GM18499 (cell line): ENCODE measurements at regions not wholly inside any gene's neighbourhood (a gene's known extent, or its start where the extent isn't known, plus 50 kb on each side); places are given as distances from the start of the nearest gene placed in this dataset.
"Not testable (repeated sequence)": the region's sequence is repeated elsewhere in the genome, so short reads cannot be mapped to it uniquely, and the experiment has no call there.

Experiments used
- ATAC-seq: cut with Tn5 transposase; IDR thresholded peaks from one replicate; pipeline ENCODE4 v1.9.1; 2021; ENCODE audit warnings: moderate number of reproducible peaks; ENCODE audit not compliant: insufficient read depth, unreplicated experiment

DNA sequence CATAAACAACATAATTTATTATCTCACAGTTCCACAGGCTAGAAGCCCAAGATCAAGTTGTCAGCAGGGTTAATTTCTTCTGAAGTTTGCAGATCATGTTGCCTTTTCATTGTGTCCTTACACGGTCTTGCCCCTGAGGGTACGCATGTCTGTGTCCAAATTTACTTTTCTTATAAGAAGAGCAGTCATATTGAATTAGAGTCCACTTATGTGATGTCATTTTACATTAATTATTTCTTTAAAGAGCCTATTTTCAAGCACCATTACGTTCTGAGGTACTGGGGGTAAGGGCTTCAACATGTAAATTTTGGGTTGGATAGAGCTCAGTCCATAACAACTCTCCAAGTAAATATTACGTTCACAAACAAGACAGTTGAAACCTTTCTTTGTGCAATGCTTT is 236.6 kb upstream of the OR4E1 start:
- no peak for ATAC-seq

DNA sequence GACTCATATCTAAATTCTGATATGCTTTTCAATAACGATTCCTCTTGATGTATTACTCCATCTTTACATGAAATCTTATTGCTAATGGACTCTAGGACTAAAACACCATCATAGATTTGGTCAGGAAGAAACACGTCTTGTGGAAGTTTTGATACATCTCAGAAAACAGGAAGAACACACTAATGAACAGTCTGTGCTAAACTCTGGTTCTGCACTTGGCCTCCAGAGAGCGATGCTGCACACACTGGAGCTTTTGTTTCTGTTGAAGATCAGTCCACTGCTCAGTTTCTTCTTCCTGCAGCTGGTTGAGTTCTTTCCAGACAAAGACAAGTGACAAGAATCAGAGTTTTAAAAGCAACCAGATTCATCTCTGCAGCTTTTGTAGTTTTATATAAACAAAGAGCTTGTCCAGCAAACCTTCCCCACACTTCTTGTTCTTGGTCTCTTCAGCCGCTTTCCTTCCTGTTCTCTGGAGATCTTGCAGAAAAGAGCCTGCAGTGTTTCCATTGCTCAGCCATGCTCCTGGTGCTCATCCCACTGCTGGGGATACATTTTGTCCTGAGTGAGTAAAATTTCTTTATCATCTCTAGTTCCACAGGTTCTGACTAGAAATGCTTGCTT is 229.1 kb upstream of the OR4E1 start:
- no peak for ATAC-seq

DNA sequence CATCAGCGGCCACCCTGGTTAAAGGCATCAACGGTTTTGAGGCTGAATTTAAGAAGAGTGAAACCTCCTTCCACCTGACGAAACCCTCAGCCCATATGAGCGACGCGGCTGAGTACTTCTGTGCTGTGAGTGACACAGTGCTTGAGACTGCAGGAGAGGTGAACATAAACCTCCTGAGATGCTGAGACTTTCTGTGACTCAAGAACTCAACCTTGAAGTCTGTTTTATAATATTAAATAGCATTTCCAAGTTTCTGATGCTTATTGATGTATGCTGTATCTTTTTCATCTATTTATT is 221.2 kb upstream of the OR4E1 start:
- ATAC-seq, result not testable (repeated sequence)

DNA sequence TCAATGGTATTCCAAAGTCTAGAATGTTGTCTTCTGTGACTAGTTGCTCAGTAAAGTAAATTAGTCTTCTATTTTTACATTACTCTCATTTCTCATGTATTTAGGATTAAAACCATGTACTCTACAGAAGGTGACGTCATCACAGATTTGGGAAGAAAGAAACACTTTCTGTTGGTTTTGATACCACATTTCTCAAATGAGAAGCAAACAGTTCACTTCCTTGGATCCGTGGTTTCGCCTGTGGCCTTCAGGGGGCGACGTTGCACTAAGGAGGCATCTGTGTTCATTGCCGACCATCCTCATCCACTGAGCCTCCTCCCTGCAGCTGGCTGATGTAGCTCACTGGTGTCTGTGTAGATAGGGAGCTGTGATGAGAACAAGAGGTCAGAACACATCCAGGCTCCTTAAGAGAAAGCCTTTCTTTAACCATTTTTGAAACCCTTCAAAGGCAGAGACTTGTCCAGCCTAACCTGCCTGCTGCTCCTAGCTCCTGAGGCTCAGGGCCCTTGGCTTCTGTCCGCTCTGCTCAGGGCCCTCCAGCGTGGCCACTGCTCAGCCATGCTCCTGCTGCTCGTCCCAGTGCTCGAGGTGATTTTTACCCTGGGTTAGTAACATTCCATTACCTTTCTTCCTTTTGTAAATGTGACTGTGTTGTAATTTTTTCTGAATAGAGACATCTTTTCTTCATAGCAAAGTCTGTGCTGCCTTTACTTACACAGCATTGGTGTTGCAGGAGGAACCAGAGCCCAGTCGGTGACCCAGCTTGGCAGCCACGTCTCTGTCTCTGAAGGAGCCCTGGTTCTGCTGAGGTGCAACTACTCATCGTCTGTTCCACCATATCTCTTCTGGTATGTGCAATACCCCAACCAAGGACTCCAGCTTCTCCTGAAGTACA is 220.6 kb upstream of the OR4E1 start:
- ATAC-seq, result no peak

GRCh38 chr14:21891921-21892320 is 218.3 kb upstream of the OR4E1 start:
- no peak for ATAC-seq

DNA sequence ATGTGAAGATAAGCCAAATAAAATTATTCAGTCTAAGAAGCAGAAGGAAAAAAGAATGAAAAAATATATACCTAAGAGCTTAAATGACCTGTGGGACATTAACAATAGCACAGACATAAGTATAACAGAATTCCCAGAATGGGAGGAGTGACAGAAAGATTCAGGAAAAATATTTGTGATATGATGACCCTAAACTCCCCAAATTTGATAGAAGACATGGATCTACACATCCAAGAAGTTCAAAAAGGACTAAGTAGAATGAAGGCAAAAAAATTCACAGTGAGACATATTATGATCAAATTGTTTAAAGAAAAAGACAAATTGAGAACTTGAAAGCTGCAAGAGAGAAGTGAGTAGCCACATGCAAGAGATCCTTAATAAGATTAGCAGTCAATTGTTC is 211.4 kb upstream of the OR4E1 start:
- ATAC-seq, result no peak

DNA sequence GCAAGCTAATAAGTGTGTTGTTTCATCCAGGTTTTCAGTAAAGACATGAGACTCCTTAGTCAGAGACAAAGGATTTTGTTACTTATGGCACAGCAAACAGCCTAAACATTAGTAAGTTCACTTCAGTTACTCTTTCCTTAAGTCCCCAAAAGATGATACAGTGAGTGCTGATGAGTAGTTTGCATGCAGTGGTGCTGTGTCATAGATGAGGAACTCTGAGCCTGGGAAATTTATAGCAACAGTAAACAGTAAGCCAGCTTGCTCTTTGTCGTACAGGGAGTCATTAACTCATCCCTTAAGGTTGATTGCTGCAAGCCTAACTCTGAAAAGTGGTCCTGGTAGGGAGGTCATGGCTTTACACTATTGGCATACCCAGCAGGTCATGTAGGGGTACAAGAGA is 208.6 kb upstream of the OR4E1 start:
- ATAC-seq, result no peak

DNA sequence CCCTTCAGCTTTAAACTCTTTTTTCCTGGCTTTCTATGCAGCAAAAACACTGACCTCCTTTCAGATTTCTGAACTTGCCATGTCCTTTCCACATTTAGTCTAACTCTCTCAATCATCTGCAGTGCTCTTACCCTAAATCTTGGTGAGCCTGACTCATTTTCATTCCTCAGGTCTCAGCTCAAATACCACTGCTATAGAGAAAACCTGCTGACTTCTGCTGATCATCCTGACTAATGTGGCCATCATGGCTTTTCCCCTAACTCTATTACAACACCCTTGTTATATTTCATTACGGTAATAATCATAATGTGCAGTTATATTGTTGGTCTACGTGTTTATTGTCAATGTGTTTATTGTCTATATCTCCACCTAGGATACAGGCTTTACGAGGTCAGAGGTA is 207.3 kb upstream of the OR4E1 start:
- no peak for ATAC-seq

- ATAC-seq, result no peak
Observed at GRCh38 chr14:21875791-21876190, 202.2 kb upstream of the OR4E1 start.

DNA sequence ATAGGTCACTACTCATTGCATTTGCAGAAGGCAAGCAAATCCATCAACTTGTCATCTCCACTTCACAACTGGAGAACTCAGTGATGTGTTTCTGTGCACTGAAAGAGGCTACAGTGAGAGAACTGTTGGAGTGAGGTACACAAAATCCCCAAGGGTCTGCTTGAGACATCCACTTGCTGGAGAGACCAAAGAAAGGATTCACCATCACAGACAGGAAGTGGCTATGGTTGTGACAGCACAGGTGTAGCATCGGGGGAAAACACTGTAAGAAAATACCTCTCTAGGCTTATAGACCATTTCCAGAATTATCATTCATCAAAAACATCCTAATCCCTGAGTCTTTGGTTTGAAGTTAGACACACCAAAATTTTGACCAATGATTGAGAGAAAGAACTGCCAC is 201.3 kb upstream of the OR4E1 start:
- ATAC-seq, result no peak

- ATAC-seq, result no peak
Observed at GRCh38 chr14:21874167-21874566, 200.5 kb upstream of the OR4E1 start.

DNA sequence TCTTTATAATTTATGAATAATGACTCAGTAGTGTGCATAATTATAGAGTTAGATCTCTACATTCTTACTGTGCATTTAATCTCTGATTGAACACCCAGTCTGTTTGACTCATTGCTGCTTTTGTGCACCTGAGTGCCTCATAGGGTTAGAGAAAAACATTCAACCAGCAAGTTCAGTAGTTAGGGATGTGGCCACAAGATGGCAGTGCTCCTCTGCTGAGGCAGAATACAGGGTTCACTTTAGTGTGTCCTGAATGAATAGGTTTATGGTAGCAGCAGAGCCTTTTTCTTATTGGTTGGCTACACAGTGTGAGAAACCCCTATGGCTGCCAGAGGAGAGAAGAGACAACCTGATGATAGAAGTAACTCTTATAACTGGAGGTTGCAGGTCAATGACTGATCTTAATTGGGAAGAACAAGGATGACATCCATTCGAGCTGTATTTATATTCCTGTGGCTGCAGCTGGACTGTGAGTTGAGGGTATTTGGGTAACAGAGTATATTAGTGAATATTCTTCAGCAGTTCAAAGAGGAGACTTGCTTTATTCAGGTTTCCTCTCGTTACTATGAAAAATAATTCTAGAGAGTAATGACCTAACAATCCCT is 194.9 kb upstream of the OR4E1 start:
- ATAC-seq, result peak; percentile 73

DNA sequence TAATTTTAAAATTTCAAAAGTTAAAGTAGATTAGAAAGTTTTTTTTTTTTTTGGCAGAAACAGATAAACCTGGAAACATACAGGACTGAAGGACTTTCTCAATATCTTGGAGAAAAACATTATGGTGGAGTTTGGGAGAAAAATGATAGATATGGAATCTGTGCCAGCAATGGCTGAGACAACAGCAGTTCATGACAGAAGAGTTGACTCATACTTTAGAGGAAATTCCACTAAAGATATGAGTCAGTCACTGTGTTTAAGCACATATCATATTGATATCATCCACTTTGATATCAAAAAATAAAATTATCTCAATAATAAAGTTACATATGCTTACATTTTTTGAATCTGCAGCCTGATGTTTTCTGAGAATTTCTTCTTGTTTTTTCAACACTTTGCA is 193.9 kb upstream of the OR4E1 start:
- ATAC-seq, result no peak

DNA sequence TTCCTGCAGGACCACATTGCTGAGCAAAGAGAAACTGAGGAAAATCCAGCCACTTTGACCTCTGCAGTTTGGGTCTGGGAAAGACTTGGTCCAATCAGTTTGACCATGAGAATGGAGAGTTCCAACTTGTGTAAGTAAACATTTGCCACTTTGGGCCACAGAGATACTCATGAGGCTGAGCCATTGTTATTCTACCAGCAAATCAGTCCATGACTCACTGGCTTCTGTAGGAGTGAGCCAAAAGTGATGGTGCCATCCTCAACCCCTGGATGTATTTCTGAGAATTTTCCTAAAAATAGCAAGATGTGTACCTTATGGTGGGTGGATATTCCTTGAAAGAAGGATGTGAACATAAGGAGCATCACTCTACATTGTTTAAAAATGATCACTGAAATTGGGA is 192.9 kb upstream of the OR4E1 start:
- no peak for ATAC-seq

GRCh38 chr14:21863289-21863688 is 189.7 kb upstream of the OR4E1 start:
- no peak for ATAC-seq

DNA sequence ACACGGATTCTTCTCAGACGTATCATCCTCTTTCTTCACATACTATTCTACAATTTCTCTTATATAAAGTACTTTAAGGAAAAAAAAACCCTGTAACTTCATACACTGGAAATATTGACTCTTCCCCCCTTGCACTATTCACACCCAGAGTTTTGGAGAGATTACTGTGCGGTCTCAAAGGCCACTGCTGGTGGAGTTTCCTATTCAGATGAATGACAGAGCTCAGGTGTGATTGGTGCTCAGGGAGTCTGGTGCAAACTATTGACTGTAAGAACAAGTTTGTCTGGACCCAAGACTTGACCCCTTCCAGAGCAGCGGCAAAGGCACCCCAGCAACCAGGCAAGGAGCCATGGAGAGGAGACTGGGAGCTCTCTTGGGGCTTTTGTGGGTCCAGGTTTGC is 187.5 kb upstream of the OR4E1 start:
- ATAC-seq, result no peak

- no peak for ATAC-seq
Observed at GRCh38 chr14:21860172-21860571, 186.6 kb upstream of the OR4E1 start.

- no peak for ATAC-seq
Observed at GRCh38 chr14:21852775-21853174, 179.2 kb upstream of the OR4E1 start.

DNA sequence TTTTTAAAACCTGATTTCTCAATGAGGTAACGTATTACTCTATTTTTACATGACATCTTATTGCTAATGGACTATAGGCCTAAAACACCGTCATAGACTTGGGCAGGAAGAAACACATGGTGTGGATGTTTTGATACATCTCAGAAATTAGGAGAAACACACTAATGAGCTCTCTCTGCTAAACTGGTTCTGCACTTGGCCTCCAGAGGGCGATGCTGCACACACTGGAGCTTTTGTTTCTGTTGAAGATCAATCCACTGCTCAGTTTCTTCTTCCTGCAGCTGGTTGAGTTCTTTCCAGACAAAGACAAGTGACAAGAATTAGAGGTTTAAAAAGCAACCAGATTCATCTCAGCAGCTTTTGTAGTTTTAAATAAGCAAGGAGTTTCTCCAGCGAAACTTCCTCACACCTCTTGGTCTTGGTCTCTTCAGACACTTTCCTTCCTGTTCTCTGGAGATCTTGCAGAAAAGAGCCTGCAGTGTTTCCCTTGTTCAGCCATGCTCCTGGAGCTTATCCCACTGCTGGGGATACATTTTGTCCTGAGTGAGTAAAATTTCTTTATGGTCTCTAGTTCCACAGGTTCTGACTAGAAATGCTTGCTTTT is 178.5 kb upstream of the OR4E1 start:
- ATAC-seq, result no peak

DNA sequence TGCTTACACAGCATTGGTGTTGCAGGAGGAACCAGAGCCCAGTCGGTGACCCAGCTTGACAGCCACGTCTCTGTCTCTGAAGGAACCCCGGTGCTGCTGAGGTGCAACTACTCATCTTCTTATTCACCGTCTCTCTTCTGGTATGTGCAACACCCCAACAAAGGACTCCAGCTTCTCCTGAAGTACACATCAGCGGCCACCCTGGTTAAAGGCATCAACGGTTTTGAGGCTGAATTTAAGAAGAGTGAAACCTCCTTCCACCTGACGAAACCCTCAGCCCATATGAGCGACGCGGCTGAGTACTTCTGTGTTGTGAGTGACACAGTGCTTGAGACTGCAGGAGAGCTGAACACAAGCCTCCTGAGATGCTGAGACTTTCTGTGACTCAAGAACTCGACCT is 173.3 kb upstream of the OR4E1 start:
- not testable (repeated sequence) for ATAC-seq

DNA sequence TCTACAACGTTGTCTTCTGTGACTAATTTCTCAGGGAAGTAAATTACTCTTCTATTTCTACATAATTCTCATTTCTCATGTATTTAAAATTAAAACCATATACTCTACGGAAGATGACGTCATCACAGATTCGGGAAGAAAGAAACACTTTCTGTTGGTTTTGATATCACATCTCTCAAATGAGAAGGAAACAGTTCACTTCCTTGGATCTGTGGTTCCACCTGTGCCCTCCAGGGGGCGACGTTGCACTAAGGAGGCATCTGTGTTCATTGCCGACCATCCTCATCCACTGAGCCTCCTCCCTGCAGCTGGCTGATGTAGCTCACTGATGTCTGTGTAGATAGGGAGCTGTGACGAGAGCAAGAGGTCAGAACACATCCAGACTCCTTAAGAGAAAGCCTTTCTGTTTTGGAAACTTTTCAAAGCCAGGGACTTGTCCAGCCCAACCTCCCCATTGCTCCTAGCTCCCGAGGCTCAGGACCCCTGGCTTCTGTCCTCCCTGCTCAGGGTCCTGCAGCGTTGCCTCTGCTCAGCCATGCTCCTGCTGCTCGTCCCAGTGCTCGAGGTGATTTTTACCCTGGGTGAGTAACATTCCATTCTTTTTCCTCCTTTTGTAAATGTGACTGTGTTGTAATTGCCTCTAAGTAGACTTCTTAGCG is 172.7 kb upstream of the OR4E1 start:
- no peak for ATAC-seq
